Gastrocnemius medialis (tissue), 4 donors: ENCODE measurements at regions not wholly inside any gene's neighbourhood (a gene's known extent, or its start where the extent isn't known, plus 50 kb on each side); places are given as distances from the start of the nearest gene placed in this dataset.

ENCODE experiments used
- ATAC-seq, 2 donors: fragments of 150-250 bp; one replicate each; pipeline ENCODE4 v1.9.1; 2016
- DNase-seq, 2 donors: peaks; one replicate each; pipeline ENCODE4 v3.0.0-alpha.2; 2019
- H3K27ac ChIP-seq, 4 donors: fragments of 200-600 bp; sonication (generic); 1 replicate in 1 of 4; 2 replicates in 3 of 4; pipeline ENCODE4 v1.5.1; 2016 to 2018; ENCODE audit warnings: mild to moderate bottlenecking in 2 of 4, moderate library complexity in 1 of 4
- H3K27me3 ChIP-seq, 3 donors: fragments of 200-600 bp; sonication (generic) in 2 of 3; 1 replicate in 1 of 3; 2 replicates in 2 of 3; pipeline versions ENCODE4 v1.5.1 to v1.6.0; 2016 to 2019; ENCODE audit warnings: mild to moderate bottlenecking in 1 of 3, moderate library complexity in 1 of 3
- H3K36me3 ChIP-seq, 2 donors: fragments of 200-600 bp; sonication (generic) in 1 of 2; one replicate each; pipeline ENCODE4 v1.5.1; 2017 to 2018
- H3K4me1 ChIP-seq, 2 donors: fragments of 200-600 bp; sonication (generic) in 1 of 2; one replicate each; pipeline ENCODE4 v1.5.1; 2016 to 2017; ENCODE audit warnings: mild to moderate bottlenecking in 2 of 2
- H3K4me3 ChIP-seq, 4 donors: fragments of 200-600 bp; sonication (generic) in 3 of 4; 1 replicate in 1 of 4; 2 replicates in 3 of 4; pipeline ENCODE4 v1.5.1; 2016 to 2019; ENCODE audit warnings: mild to moderate bottlenecking in 2 of 4
- H3K9me3 ChIP-seq, 3 donors: fragments of 200-600 bp; sonication (generic) in 2 of 3; 1 replicate in 1 of 3; 2 replicates in 2 of 3; pipeline ENCODE4 v1.5.1; 2016 to 2019
- POLR2A ChIP-seq, 2 donors: fragments of 450-650 bp; IDR thresholded peaks; one replicate each; pipeline ENCODE4 v1.6.1; 2017; ENCODE audit warnings: antibody characterized with exemption in 2 of 2, mild to moderate bottlenecking in 2 of 2, moderate library complexity in 2 of 2
- in situ Hi-C, 4 donors: fragments of 200-750 bp; cut with MboI; loops; one replicate each; pipeline versions ENCODE4 v1.15.0 to v1.8.0; 2017; ENCODE audit warnings: low sequenced_read_pairs in 4 of 4
- intact Hi-C: fragments of 100-400 bp; cut with DNase I; formaldehyde crosslinking; loops from one replicate; pipeline ENCODE4 v1.15.1; 2023; ENCODE audit warnings: low total_unique reads
- TF ChIP-seq, protein P1 (sequence below), 5 experiments: fragments of 450-650 bp in 3 of 5; fragments of 200-600 bp in 2 of 5; sonication (generic) in 2 of 5; IDR thresholded peaks in 4 of 5; conservative IDR thresholded peaks in 1 of 5; 1 replicate in 4 of 5; 2 replicates in 1 of 5; pipeline ENCODE4 v1.5.1; 2016 to 2019; ENCODE audit warnings: antibody characterized with exemption in 5 of 5, mild to moderate bottlenecking in 3 of 5, moderate library complexity in 3 of 5

DNA sequence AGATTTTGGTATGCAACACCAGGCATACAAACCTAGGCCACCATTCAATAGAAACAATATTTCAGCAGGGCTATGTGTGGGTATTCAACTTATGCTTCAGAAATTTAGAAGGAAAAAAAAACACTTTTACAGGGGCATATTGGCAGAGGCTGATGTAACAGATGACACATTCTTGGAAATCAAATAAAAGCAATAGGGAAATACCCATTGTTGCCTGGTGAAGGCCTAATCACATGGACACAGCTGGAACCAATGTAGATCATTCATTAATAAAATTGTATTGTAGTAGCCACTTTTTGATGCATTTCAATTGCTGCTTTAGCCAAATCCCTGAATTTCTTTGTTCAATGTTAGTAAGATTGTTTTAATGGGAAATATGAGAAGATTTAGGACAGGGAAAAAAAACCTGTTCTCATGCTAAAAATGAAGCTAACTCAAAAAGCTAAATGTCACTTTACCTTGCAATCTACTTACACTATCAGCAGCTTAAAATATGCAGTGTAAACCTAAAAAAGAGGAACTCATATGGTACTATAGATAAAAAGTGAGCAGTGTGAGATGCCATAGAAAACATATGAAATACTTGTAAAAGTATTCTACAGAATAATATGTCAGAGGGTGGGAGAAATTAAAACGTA is 289.4 kb downstream of the ZEB2 start:
- no peaks in the 10 kb centered on the region for H3K4me1 ChIP-seq
- no peak overlapping the region for H3K27ac ChIP-seq
- TF ChIP-seq POLR2A (IDR thresholded peaks at IDR 0.05), result no peak
- TF ChIP-seq, protein P1, sequence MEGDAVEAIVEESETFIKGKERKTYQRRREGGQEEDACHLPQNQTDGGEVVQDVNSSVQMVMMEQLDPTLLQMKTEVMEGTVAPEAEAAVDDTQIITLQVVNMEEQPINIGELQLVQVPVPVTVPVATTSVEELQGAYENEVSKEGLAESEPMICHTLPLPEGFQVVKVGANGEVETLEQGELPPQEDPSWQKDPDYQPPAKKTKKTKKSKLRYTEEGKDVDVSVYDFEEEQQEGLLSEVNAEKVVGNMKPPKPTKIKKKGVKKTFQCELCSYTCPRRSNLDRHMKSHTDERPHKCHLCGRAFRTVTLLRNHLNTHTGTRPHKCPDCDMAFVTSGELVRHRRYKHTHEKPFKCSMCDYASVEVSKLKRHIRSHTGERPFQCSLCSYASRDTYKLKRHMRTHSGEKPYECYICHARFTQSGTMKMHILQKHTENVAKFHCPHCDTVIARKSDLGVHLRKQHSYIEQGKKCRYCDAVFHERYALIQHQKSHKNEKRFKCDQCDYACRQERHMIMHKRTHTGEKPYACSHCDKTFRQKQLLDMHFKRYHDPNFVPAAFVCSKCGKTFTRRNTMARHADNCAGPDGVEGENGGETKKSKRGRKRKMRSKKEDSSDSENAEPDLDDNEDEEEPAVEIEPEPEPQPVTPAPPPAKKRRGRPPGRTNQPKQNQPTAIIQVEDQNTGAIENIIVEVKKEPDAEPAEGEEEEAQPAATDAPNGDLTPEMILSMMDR (IDR thresholded peaks at IDR 0.05 in 4 of 5, conservative IDR thresholded peaks at IDR 0.05 in 1 of 5), result no peak
- intact Hi-C loops (no loop called here), in situ Hi-C loops (no loop called here)
- H3K36me3 ChIP-seq, result no peaks in the 10 kb centered on the region
- H3K27me3 ChIP-seq, result no peaks in the 10 kb centered on the region
- H3K9me3 ChIP-seq, result no peaks in the 10 kb centered on the region
- DNase-seq (no peak), ATAC-seq (no peak)
- no peak overlapping the region for H3K4me3 ChIP-seq

DNA sequence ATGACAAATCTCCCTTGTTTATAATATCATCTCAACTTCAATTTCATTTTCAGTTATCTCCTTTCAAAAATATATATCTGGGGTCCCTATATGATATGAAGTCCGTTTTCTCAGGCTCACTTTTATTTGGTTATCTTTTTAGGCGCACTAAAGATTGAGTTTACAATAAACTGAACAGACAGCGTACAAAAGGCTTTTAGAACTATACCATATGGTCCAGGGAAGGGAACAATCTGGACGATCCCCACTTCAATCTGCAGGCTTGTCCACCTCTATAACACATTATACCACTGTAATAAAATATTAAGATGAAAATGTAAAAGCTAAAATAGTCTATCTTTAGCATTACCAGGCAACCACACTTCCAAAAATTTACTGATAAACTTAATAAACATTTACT is 289.9 kb downstream of the ZEB2 start:
- H3K4me1 ChIP-seq, result no peaks in the 10 kb centered on the region
- DNase-seq (no peak), ATAC-seq (no peak)
- H3K27ac ChIP-seq, result no peak overlapping the region
- intact Hi-C loops, result no loop called here
- H3K9me3 ChIP-seq, result no peaks in the 10 kb centered on the region
- no peaks in the 10 kb centered on the region for H3K36me3 ChIP-seq
- no peak overlapping the region for H3K4me3 ChIP-seq
- TF ChIP-seq, protein P1 (IDR thresholded peaks at IDR 0.05 in 4 of 5, conservative IDR thresholded peaks at IDR 0.05 in 1 of 5), result no peak
- TF ChIP-seq POLR2A (IDR thresholded peaks at IDR 0.05), result no peak
- no peaks in the 10 kb centered on the region for H3K27me3 ChIP-seq
- in situ Hi-C loops, result no loop called here

DNA sequence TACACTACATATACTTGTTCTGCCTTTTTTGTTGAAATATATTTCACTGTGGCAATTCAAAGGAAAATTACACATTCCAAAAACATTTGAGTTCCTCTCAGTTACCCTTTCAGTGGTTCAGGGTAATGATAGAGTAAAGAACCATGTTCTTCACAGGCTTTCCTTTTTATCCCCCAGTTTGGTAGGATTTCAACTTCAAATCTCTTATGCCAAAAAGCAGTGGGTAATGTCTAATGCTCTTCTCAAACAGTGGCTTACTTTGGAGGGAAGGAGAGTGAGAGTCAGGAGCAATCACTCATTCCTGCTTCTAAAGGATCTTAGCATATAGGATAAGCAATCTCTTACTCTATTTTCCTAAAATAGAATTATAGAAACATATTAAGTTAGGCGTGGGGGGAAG is 290.6 kb downstream of the ZEB2 start:
- intact Hi-C loops (no loop called here), in situ Hi-C loops (no loop called here)
- no peak for TF ChIP-seq POLR2A (IDR thresholded peaks at IDR 0.05)
- TF ChIP-seq, protein P1 (IDR thresholded peaks at IDR 0.05 in 4 of 5, conservative IDR thresholded peaks at IDR 0.05 in 1 of 5), result no peak
- Histone ChIP-seq H3K36me3 (no peaks in the 10 kb centered on the region), H3K9me3 (no peaks in the 10 kb centered on the region), H3K27me3 (no peaks in the 10 kb centered on the region), H3K4me3 (no peak overlapping the region), H3K27ac (no peak overlapping the region), H3K4me1 (no peaks in the 10 kb centered on the region)
- ATAC-seq (no peak), DNase-seq (no peak)

DNA sequence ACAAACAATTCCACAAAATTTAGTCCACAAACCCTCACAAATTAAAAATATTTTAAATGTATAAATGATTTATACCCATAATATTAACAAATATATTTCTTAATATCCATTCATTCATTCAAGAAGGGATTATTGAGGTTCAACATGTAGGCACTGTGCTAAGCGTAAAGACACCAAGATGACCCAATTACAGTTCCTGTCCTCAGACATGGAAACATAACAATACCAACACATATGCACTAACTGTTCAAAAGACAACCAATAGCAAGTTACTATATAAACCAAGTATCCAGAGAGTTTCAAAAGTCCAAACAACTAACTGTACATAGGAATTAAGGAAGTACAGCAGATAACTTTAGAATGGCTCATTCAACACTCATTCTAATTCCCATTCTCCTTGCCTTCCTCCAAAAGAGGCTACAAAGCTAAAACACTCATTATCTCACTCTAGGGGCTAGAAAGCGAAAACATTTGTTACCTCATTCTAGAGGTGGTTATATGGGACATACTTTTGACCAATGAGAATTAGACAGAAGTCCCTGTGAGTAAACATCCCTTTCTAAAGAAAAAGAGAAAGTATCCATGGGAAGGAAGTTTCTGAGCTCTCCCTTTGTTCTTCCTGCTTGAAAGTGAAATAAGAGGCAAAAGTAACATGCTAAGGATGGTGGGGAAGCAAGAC is 292.4 kb downstream of the ZEB2 start:
- no peak for DNase-seq
- Histone ChIP-seq H3K27ac (no peak overlapping the region), H3K36me3 (no peaks in the 10 kb centered on the region), H3K4me3 (no peak overlapping the region), H3K4me1 (no peaks in the 10 kb centered on the region), H3K9me3 (no peaks in the 10 kb centered on the region), H3K27me3 (no peaks in the 10 kb centered on the region)
- ATAC-seq, result no peak
- no peak for TF ChIP-seq POLR2A (IDR thresholded peaks at IDR 0.05)
- TF ChIP-seq, protein P1 (IDR thresholded peaks at IDR 0.05 in 4 of 5, conservative IDR thresholded peaks at IDR 0.05 in 1 of 5), result no peak
- in situ Hi-C loops, result no loop called here
- intact Hi-C loops, result no loop called here
